HCT116 (cell line): ENCODE measurements at regions not wholly inside any gene's neighbourhood (a gene's known extent, or its start where the extent isn't known, plus 50 kb on each side); places are given as distances from the start of the nearest gene placed in this dataset.

ENCODE experiments used
- ATAC-seq: fragments of 200-7000 bp; cut with Tn5 transposase; 2 replicates; pipeline ENCODE4 v1.9.1; 2020; ENCODE audit warnings: mild to moderate bottlenecking, moderate library complexity
- BruUV-seq: library from RNA; stranded (reverse); fragments of 400-500 nt; replicated peaks from 2 replicates; lab custom pipeline; 2021; lab: Mats Ljungman, UMichigan
- CTCF ChIA-PET: fragments of 300-600 bp; sonication (Branson Sonifier 250); formaldehyde crosslinking; loops from one replicate; lab custom pipeline; 2021; ENCODE audit warnings: antibody characterized with exemption; lab: Charles Lee
- POLR2A ChIA-PET: fragments of 300-600, 350-600 bp; sonication (Branson Sonifier 250); formaldehyde crosslinking; loops from one replicate; lab custom pipeline; 2021; ENCODE audit warnings: antibody characterized with exemption; lab: Charles Lee
- RAD21 ChIA-PET, 2 experiments: fragments of 300-600 bp; sonication (Branson Sonifier 250); formaldehyde crosslinking; loops; one replicate each; lab custom pipeline; 2023; ENCODE audit warnings: low total read pairs in 2 of 2; ENCODE audit not compliant: uncharacterized antibody in 2 of 2, unreplicated experiment in 2 of 2, low non-redundant PET in 1 of 2; lab: Charles Lee
- DNase-seq: peaks from one replicate; pipeline ENCODE4 v3.0.0-alpha.2; 2010; ENCODE audit warnings: low read depth, low spot score
- H2AFZ ChIP-seq: fragments of 200-600 bp; shearing (Covaris generic), sonication (generic); 2 replicates; pipeline ENCODE4 v1.6.1; 2017; ENCODE audit warnings: low read depth, mixed run types, mixed read lengths, antibody characterized with exemption, low read length; ENCODE audit not compliant: poor library complexity, severe bottlenecking
- H3K27ac ChIP-seq: 2 replicates; pipeline ENCODE4 v1.5.1; 2012; ENCODE audit warnings: low read depth, low read length
- H3K27me3 ChIP-seq: fragments of 200-600 bp; sonication (generic); 2 replicates; pipeline ENCODE4 v1.6.1; 2016; ENCODE audit warnings: mixed run types, low read length, mixed read lengths; ENCODE audit not compliant: insufficient read depth
- H3K36me3 ChIP-seq, 2 experiments: fragments of 200-500 bp in 1 of 2; fragments of 200-600 bp in 1 of 2; sonication (Bioruptor generic) in 1 of 2; sonication (generic) in 1 of 2; 2 replicates each; pipeline versions ENCODE4 v1.5.1 to v1.6.1; 2014 to 2016; ENCODE audit warnings: low read length in 2 of 2, inconsistent platforms in 1 of 2, mixed read lengths in 1 of 2, mixed run types in 1 of 2; ENCODE audit not compliant: insufficient read depth in 2 of 2, control insufficient read depth in 1 of 2
- H3K4me1 ChIP-seq, 2 experiments: fragments of 200-600 bp in 1 of 2; sonication (generic) in 1 of 2; 2 replicates each; pipeline versions ENCODE4 v1.5.1 to v1.6.1; 2012 to 2017; ENCODE audit warnings: low read length in 2 of 2, inconsistent platforms in 1 of 2, mild to moderate bottlenecking in 1 of 2, mixed read lengths in 1 of 2, mixed run types in 1 of 2, moderate library complexity in 1 of 2; ENCODE audit not compliant: insufficient read depth in 2 of 2, control insufficient read depth in 1 of 2
- H3K4me2 ChIP-seq: fragments of 200-600 bp; sonication (generic); 2 replicates; pipeline ENCODE4 v1.6.1; 2017; ENCODE audit warnings: mixed run types, low read length, mixed read lengths
- H3K4me3 ChIP-seq, 2 experiments: fragments of 200-600 bp in 1 of 2; sonication (generic) in 1 of 2; replicated peaks in 1 of 2; 2 replicates each; pipeline ENCODE4 v1.5.1; 2011 to 2016; ENCODE audit warnings: low read length in 2 of 2, control low read depth in 1 of 2, low read depth in 1 of 2, mild to moderate bottlenecking in 1 of 2, mixed read lengths in 1 of 2, mixed run types in 1 of 2
- H3K79me2 ChIP-seq: fragments of 200-600 bp; sonication (generic); 2 replicates; pipeline ENCODE4 v1.6.1; 2017; ENCODE audit warnings: mild to moderate bottlenecking, mixed run types, low read length, moderate library complexity, mixed read lengths; ENCODE audit not compliant: insufficient read depth
- H3K9ac ChIP-seq: fragments of 200-600 bp; sonication (generic); 2 replicates; pipeline ENCODE4 v1.6.1; 2016; ENCODE audit warnings: low read length, mixed read lengths
- H3K9me2 ChIP-seq: fragments of 200-600 bp; sonication (generic), shearing (Covaris generic); 2 replicates; pipeline ENCODE4 v1.6.1; 2017; ENCODE audit warnings: mixed run types, mild to moderate bottlenecking, moderate library complexity; ENCODE audit not compliant: insufficient read depth
- H3K9me3 ChIP-seq, 2 experiments: fragments of 200-500 bp in 1 of 2; fragments of 200-600 bp in 1 of 2; sonication (Bioruptor generic) in 1 of 2; sonication (generic) in 1 of 2; 2 replicates each; pipeline ENCODE4 v1.6.1; 2014 to 2017; ENCODE audit warnings: low read length in 2 of 2, mixed read lengths in 2 of 2, inconsistent platforms in 1 of 2, low read depth in 1 of 2, mild to moderate bottlenecking in 1 of 2, mixed run types in 1 of 2, moderate library complexity in 1 of 2; ENCODE audit not compliant: control insufficient read depth in 1 of 2, insufficient read depth in 1 of 2
- H4K20me1 ChIP-seq: fragments of 200-600 bp; sonication (generic), shearing (Covaris generic); 2 replicates; pipeline ENCODE4 v1.6.1; 2017; ENCODE audit warnings: mixed run types, mild to moderate bottlenecking, moderate library complexity; ENCODE audit not compliant: insufficient read depth
- CBX3 ChIP-seq: IDR thresholded peaks from 2 replicates; pipeline ENCODE4 v1.6.1; 2012; ENCODE audit warnings: low read depth
- CEBPB ChIP-seq: IDR thresholded peaks from 2 replicates; pipeline ENCODE4 v1.6.1; 2012; ENCODE audit warnings: low read depth
- EGR1 ChIP-seq: IDR thresholded peaks from 2 replicates; pipeline ENCODE4 v1.6.1; 2012; ENCODE audit warnings: low read depth
- ELF1 ChIP-seq: IDR thresholded peaks from 2 replicates; pipeline ENCODE4 v1.6.1; 2012; ENCODE audit warnings: low read depth, borderline replicate concordance
- EZH2phosphoT487 ChIP-seq: fragments of 200-600 bp; IDR thresholded peaks from 2 replicates; pipeline ENCODE4 v1.6.1; 2018; ENCODE audit warnings: antibody characterized with exemption, borderline replicate concordance
- FOSL1 ChIP-seq: IDR thresholded peaks from 2 replicates; pipeline ENCODE4 v1.6.1; 2012; ENCODE audit warnings: low read depth
- SIN3A ChIP-seq: IDR thresholded peaks from 2 replicates; pipeline ENCODE4 v1.6.1; 2012; ENCODE audit warnings: low read depth
- intact Hi-C: fragments of 100-400 bp; cut with micrococcal nuclease; formaldehyde crosslinking; loops from 2 replicates; pipeline ENCODE4 v1.10.0; 2022
- TF ChIP-seq, protein P1 (sequence below): IDR thresholded peaks from 2 replicates; pipeline ENCODE4 v1.6.1; 2012; ENCODE audit warnings: low read depth
- TF ChIP-seq, protein P2 (sequence below): IDR thresholded peaks from 2 replicates; pipeline ENCODE4 v1.6.1; 2012
- TF ChIP-seq, protein P3 (sequence below), 3 experiments: fragments of 200-600 bp in 1 of 3; sonication (generic) in 1 of 3; IDR thresholded peaks in 2 of 3; conservative IDR thresholded peaks in 1 of 3; 2 replicates each; pipeline ENCODE4 v1.5.1; 2012 to 2017; ENCODE audit warnings: low read depth in 2 of 3, low read length in 2 of 3, antibody characterized with exemption in 1 of 3, borderline replicate concordance in 1 of 3, control low read depth in 1 of 3, mild to moderate bottlenecking in 1 of 3, mixed read lengths in 1 of 3, mixed run types in 1 of 3, moderate library complexity in 1 of 3; ENCODE audit not compliant: insufficient read depth in 1 of 3

DNA sequence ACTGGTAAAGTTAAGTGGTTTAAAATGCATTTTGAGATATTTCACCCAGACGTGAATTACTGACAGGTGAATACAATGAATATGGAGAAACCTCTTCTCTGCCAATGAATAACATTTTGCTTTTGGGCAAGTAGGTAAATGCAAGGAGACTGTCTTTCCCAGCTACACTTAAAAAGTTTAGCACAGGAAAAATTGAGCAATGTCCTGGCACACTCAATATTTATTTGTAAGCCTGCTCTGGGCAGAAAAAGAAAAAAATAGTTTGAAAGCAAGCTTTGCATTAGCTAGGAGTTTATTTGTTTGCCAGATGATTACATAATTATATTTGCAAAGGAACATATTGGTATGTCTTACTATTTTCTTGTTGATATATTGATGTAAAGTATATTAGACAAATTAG lies 624.2 kb downstream of the ACTR3B start:
- peaks cover 0 to 6% of the 10 kb centered on the region in 2 experiments; a peak in 2 of 4 replicates for H3K9me3 ChIP-seq
- H4K20me1 ChIP-seq = no peaks in the 10 kb centered on the region
- TF ChIP-seq CEBPB (no peak), EZH2phosphoT487 (no peak), EGR1 (no peak), ELF1 (no peak), FOSL1 (no peak), SIN3A (no peak)
- TF ChIP-seq, protein P1, sequence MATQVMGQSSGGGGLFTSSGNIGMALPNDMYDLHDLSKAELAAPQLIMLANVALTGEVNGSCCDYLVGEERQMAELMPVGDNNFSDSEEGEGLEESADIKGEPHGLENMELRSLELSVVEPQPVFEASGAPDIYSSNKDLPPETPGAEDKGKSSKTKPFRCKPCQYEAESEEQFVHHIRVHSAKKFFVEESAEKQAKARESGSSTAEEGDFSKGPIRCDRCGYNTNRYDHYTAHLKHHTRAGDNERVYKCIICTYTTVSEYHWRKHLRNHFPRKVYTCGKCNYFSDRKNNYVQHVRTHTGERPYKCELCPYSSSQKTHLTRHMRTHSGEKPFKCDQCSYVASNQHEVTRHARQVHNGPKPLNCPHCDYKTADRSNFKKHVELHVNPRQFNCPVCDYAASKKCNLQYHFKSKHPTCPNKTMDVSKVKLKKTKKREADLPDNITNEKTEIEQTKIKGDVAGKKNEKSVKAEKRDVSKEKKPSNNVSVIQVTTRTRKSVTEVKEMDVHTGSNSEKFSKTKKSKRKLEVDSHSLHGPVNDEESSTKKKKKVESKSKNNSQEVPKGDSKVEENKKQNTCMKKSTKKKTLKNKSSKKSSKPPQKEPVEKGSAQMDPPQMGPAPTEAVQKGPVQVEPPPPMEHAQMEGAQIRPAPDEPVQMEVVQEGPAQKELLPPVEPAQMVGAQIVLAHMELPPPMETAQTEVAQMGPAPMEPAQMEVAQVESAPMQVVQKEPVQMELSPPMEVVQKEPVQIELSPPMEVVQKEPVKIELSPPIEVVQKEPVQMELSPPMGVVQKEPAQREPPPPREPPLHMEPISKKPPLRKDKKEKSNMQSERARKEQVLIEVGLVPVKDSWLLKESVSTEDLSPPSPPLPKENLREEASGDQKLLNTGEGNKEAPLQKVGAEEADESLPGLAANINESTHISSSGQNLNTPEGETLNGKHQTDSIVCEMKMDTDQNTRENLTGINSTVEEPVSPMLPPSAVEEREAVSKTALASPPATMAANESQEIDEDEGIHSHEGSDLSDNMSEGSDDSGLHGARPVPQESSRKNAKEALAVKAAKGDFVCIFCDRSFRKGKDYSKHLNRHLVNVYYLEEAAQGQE = no peak
- RAD21 ChIA-PET = no interaction called here
- no peak for ATAC-seq
- no peaks in the 10 kb centered on the region for H3K79me2 ChIP-seq
- H3K4me2 ChIP-seq = no peak overlapping the region
- no peak for DNase-seq
- POLR2A ChIA-PET = no interaction called here
- intact Hi-C loops = no loop called here
- H3K27ac ChIP-seq = no peak overlapping the region
- H3K36me3 ChIP-seq = no peaks in the 10 kb centered on the region
- H3K4me3 ChIP-seq = no peak overlapping the region
- H3K9ac ChIP-seq = no peak overlapping the region
- no peak overlapping the region for H2AFZ ChIP-seq
- no peaks in the 10 kb centered on the region for H3K27me3 ChIP-seq
- no peaks in the 10 kb centered on the region for H3K9me2 ChIP-seq
- no peaks in the 10 kb centered on the region for H3K4me1 ChIP-seq
- CTCF ChIA-PET = no interaction called here
- no TSS peak for BruUV-seq

DNA sequence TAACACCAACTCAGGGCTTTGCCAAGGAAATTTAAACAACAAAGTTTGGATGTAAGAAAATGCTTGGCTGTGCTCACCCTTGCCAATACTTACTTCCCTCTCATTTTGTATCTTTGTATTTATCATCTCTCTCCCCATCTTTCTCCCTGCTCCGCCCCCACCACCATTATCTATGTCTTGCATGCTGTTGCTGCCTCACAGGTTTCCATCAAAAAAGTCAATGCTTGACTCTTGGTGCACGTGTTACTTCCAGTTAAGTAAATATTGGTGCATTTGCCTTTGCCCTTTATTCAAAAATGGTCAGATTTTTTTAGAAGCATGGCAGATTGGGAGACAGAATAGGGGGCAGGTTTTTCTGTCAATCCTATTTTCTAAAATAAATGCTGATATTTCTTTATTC lies 626.0 kb downstream of the ACTR3B start:
- Histone ChIP-seq H2AFZ (no peak overlapping the region), H4K20me1 (no peaks in the 10 kb centered on the region), H3K9me2 (no peaks in the 10 kb centered on the region), H3K9me3 (peaks cover 0 to 6% of the 10 kb centered on the region in 2 experiments; a peak in 1 of 4 replicates), H3K9ac (no peak overlapping the region), H3K4me1 (no peaks in the 10 kb centered on the region), H3K36me3 (no peaks in the 10 kb centered on the region), H3K79me2 (no peaks in the 10 kb centered on the region), H3K4me3 (no peak overlapping the region), H3K27ac (no peak overlapping the region), H3K27me3 (no peaks in the 10 kb centered on the region), H3K4me2 (no peak overlapping the region)
- POLR2A ChIA-PET = no interaction called here
- intact Hi-C loops = no loop called here
- CTCF ChIA-PET = no interaction called here
- no peak for ATAC-seq
- DNase-seq = no peak
- RAD21 ChIA-PET = no interaction called here
- BruUV-seq = no TSS peak
- TF ChIP-seq CBX3 = no peak
- TF ChIP-seq CEBPB = no peak
- TF ChIP-seq EZH2phosphoT487 = no peak
- no peak for TF ChIP-seq FOSL1
- TF ChIP-seq EGR1 = no peak
- TF ChIP-seq, protein P2, sequence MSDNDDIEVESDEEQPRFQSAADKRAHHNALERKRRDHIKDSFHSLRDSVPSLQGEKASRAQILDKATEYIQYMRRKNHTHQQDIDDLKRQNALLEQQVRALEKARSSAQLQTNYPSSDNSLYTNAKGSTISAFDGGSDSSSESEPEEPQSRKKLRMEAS = no peak
- TF ChIP-seq, protein P3, sequence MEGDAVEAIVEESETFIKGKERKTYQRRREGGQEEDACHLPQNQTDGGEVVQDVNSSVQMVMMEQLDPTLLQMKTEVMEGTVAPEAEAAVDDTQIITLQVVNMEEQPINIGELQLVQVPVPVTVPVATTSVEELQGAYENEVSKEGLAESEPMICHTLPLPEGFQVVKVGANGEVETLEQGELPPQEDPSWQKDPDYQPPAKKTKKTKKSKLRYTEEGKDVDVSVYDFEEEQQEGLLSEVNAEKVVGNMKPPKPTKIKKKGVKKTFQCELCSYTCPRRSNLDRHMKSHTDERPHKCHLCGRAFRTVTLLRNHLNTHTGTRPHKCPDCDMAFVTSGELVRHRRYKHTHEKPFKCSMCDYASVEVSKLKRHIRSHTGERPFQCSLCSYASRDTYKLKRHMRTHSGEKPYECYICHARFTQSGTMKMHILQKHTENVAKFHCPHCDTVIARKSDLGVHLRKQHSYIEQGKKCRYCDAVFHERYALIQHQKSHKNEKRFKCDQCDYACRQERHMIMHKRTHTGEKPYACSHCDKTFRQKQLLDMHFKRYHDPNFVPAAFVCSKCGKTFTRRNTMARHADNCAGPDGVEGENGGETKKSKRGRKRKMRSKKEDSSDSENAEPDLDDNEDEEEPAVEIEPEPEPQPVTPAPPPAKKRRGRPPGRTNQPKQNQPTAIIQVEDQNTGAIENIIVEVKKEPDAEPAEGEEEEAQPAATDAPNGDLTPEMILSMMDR (IDR thresholded peaks at IDR 0.05 in 2 of 3, conservative IDR thresholded peaks at IDR 0.05 in 1 of 3; ENCODE audit: borderline replicate concordance in 1 of 3, insufficient read depth in 1 of 3, low read depth in 2 of 3, low read length in 2 of 3) = no peak
- TF ChIP-seq, protein P1 = no peak
